Neutrophil (primary cell): ENCODE measurements at regions not wholly inside any gene's neighbourhood (a gene's known extent, or its start where the extent isn't known, plus 50 kb on each side); places are given as distances from the start of the nearest gene placed in this dataset.
"Not testable (repeated sequence)": the region's sequence is repeated elsewhere in the genome, so short reads cannot be mapped to it uniquely, and the experiment has no call there.

Experiments used
- H3K27ac ChIP-seq: fragments of 200-600 bp; sonication (generic); 2 replicates; pipeline ENCODE4 v1.5.1; 2016; ENCODE audit warnings: mild to moderate bottlenecking, moderate library complexity
- H3K27me3 ChIP-seq: fragments of 200-600 bp; sonication (generic); 2 replicates; pipeline ENCODE4 v1.6.0; 2016; ENCODE audit warnings: mild to moderate bottlenecking
- H3K36me3 ChIP-seq: fragments of 200-600 bp; sonication (generic); 2 replicates; pipeline ENCODE4 v1.5.1; 2017
- H3K4me1 ChIP-seq, 2 experiments: fragments of 200-600 bp in 1 of 2; sonication (generic) in 1 of 2; 1 replicate in 1 of 2; 2 replicates in 1 of 2; pipeline versions ENCODE4 v1.5.1 to v1.6.1; 2013 to 2016; ENCODE audit warnings: low read depth in 1 of 2, low read length in 1 of 2, mild to moderate bottlenecking in 1 of 2, moderate library complexity in 1 of 2; ENCODE audit not compliant: control insufficient read depth in 1 of 2, insufficient read depth in 1 of 2
- H3K4me3 ChIP-seq, 2 experiments: fragments of 200-600 bp in 1 of 2; sonication (generic) in 1 of 2; 1 replicate in 1 of 2; 2 replicates in 1 of 2; pipeline ENCODE4 v1.5.1; 2013 to 2016; ENCODE audit warnings: low read depth in 1 of 2, low read length in 1 of 2, mild to moderate bottlenecking in 1 of 2, moderate library complexity in 1 of 2
- H3K9me3 ChIP-seq: fragments of 200-600 bp; sonication (generic); 2 replicates; pipeline ENCODE4 v1.5.1; 2016
- TF ChIP-seq, protein P1 (sequence below): fragments of 200-600 bp; sonication (generic); IDR thresholded peaks from 2 replicates; pipeline ENCODE4 v1.5.1; 2016; ENCODE audit warnings: antibody characterized with exemption

DNA sequence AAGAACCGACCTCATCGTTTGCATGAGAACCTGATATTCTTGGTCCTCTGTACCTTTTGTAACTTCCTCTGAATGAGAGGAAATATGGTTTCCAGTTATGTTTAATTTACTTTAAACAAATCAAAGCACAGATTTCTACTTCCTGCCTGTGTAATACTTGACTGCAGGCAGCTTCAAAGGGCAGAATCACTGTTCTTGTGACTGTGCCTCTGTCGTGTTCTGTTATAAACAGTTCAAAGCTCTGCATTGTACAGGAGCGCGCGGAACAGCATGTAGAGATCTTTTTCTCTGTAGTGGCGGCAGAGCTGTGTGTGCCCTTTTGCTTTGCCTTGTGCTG, 73.2 kb upstream of the CLDN5 start:
- peaks cover 6 to 8% of the 10 kb centered on the region in 2 experiments for H3K4me1 ChIP-seq
- H3K27ac ChIP-seq: no peak overlapping the region
- H3K36me3 ChIP-seq: no peaks in the 10 kb centered on the region
- TF ChIP-seq, protein P1, sequence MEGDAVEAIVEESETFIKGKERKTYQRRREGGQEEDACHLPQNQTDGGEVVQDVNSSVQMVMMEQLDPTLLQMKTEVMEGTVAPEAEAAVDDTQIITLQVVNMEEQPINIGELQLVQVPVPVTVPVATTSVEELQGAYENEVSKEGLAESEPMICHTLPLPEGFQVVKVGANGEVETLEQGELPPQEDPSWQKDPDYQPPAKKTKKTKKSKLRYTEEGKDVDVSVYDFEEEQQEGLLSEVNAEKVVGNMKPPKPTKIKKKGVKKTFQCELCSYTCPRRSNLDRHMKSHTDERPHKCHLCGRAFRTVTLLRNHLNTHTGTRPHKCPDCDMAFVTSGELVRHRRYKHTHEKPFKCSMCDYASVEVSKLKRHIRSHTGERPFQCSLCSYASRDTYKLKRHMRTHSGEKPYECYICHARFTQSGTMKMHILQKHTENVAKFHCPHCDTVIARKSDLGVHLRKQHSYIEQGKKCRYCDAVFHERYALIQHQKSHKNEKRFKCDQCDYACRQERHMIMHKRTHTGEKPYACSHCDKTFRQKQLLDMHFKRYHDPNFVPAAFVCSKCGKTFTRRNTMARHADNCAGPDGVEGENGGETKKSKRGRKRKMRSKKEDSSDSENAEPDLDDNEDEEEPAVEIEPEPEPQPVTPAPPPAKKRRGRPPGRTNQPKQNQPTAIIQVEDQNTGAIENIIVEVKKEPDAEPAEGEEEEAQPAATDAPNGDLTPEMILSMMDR: no peak
- H3K27me3 ChIP-seq: peaks cover 14% of the 10 kb centered on the region
- no peak overlapping the region for H3K4me3 ChIP-seq
- no peaks in the 10 kb centered on the region for H3K9me3 ChIP-seq

DNA sequence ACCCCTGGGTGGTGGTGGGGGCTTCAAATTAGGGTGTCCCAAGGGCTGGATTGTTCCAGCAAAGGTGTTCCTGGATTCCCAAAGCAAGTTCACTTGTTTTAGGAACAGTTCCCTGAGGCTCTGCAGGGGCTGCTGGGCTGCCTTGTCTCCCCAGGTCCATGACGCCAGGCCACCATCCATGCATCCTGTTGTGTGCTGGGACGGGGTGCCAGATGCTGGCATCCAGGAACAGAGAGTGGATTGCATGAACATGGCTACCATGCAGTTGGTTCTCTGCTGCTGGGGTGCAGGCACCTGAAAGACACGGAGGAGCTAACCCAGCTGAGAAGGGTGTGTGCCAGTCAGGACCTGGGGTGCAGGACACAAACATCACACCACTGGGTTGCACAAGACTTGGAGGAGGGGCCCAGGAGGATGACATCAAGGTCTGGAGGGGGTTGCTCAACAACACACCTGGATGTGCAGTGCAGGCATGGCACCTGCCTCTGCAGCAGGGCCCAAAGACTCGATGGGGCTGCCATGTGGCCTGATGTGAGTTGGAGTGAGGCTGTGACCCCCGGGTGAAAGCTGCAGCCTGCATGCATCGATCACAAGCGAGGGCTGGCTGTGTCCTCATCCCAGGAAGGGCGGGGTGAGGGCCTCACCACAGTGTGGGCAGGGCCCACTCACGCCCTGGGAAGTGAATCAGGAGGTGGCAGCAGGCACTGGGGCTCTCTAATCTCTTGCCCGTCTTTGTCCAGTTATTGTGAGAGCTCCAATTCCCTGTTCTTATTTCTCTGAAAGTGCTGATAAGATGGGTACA, 74.0 kb upstream of the CLDN5 start:
- Histone ChIP-seq H3K9me3 (no peaks in the 10 kb centered on the region), H3K4me3 (no peak overlapping the region), H3K36me3 (no peaks in the 10 kb centered on the region), H3K27ac (no peak overlapping the region), H3K4me1 (peaks cover 6 to 8% of the 10 kb centered on the region in 2 experiments), H3K27me3 (peaks cover 14% of the 10 kb centered on the region)
- TF ChIP-seq, protein P1: no peak

DNA sequence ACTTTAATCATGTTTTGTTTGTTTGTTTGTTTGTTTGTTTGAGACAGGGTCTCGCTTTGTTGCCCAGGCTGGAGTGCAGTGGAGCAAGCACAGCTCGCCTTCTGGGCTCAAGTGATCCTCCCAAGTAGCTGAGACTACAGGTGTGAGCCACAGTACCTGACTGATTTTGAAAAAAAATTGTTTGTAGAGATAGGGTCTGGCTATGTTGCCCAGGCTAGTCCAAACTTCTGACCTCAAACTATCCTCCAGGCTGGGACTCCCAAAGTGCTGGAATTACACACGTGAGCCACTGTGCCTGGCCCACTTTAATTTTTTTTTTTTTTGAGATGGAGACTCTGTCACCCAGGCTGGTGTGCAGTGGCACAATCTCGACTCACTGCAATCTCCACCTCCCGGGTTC, 74.8 kb upstream of the CLDN5 start:
- no peak overlapping the region for H3K27ac ChIP-seq
- H3K4me1 ChIP-seq: peaks cover 6 to 8% of the 10 kb centered on the region in 2 experiments
- H3K36me3 ChIP-seq: no peaks in the 10 kb centered on the region
- peaks cover 14% of the 10 kb centered on the region for H3K27me3 ChIP-seq
- no peak overlapping the region for H3K4me3 ChIP-seq
- H3K9me3 ChIP-seq: no peaks in the 10 kb centered on the region
- TF ChIP-seq, protein P1: no peak

DNA sequence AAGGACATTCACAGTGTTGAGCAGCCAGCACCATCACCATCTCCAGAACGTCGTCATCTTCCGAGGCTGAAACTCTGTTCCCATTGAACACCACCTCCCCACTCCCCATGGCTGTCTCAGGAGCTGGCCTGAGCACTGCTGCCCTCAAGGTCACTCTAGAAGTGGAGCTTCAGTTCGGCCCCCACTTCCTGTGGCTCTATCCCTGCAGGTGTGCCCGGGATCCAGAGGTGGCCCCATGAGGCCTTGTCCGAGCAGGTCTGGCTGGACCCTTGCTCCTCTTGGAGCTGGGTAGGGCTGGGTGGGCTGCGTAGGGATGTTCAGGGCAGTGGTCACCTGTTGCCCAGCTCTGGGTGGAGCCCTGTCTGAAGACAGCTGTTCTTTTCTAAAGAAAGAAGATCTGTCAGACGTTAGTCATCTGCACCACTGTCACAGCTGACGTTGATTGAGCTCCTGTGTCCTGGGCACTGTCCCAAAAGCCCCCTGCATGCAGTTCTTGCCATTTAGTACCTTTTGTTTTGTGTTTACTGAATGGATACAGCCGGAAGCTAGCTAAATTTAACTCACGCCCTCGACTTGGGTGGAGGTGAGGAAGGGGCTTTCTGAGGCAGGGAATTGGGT, 75.5 kb upstream of the CLDN5 start:
- TF ChIP-seq, protein P1: no peak
- Histone ChIP-seq H3K9me3 (no peaks in the 10 kb centered on the region), H3K27ac (no peak overlapping the region), H3K27me3 (peaks cover 14% of the 10 kb centered on the region), H3K4me1 (peaks cover 6 to 8% of the 10 kb centered on the region in 2 experiments), H3K4me3 (no peak overlapping the region), H3K36me3 (no peaks in the 10 kb centered on the region)

DNA sequence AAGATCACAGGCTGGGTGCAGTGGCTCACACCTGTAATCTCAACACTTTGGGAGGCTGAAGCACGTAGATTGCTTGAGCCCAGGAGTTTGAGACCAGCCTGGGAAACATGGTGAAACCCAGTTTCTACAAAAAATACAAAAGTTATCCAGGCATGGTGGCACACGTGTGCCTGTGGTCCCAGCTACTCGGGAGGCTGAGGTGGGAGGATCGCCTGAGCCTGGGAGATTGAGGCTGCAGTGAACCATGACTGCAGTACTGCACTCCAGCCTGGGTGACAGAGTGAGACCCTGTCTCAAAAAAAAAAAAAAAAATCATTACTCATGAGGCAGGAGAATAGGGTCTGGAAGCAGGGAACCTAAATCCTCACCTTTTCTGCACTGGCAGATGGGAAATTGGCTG, 79.1 kb upstream of the CLDN5 start:
- peaks cover 33% of the 10 kb centered on the region for H3K27me3 ChIP-seq
- not testable (repeated sequence) for H3K4me1 ChIP-seq, H3K36me3 ChIP-seq, H3K9me3 ChIP-seq, H3K27ac ChIP-seq, H3K4me3 ChIP-seq

DNA sequence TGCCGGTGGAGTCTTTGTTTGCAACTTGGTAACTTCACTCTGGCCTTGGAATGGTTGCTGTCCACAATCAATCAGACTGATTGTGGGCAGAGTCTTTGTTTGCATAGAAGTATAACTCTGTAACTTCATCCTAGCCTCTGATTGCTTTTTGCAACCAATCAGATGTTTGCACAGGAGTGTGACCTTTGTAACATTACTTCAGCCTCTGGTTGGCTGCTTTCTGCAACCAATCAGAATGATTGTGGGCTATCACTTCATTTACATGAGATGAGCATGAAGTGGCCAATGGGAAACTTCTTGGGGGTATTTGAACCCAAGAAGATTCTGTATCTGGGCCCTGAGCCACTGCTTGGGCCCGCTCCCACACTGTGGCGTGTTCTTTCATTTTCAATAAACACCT, 79.6 kb upstream of the CLDN5 start:
- Histone ChIP-seq H3K9me3 (no peaks in the 10 kb centered on the region), H3K4me3 (no peak overlapping the region), H3K36me3 (no peaks in the 10 kb centered on the region), H3K27ac (no peak overlapping the region), H3K27me3 (peaks cover 33% of the 10 kb centered on the region), H3K4me1 (no peaks in the 10 kb centered on the region)
- TF ChIP-seq, protein P1: no peak
